Amniotic stem cell (primary cell): ENCODE measurements at regions not wholly inside any gene's neighbourhood (a gene's known extent, or its start where the extent isn't known, plus 50 kb on each side); places are given as distances from the start of the nearest gene placed in this dataset.
"Not testable (repeated sequence)": the region's sequence is repeated elsewhere in the genome, so short reads cannot be mapped to it uniquely, and the experiment has no call there.

Experiments
- DNase-seq: peaks from one replicate; lab custom pipeline; 2025; lab: John Stamatoyannopoulos, UW

DNA sequence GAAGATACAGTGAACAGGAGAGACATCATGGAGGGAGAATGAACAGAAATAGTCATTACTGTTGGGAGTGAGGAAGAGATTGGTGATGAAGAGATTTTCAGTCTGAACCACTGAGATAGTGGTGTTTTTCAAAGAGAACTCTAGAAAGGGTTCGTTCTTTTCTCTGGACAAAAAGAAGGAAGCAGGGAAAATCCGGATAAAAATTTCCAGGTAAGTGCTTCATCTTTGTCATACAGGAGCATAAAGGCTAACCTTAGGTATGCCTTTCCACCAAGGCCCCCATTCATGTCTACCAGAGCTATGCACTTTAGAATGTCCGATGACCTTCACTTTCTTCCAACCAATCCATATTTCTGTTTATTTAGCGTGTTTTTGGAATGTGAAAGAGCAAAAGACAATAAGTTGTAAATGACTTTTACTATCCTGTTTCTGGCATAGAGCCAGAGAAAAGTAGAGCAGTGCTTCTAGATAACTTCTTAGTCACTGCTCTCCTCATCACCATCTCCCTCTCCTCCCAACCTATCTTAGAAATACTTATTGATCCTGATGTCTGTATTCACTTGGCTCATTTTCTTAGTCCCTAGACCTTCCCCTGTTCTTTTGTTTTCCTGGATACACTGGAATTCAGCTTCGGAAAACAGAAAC lies 116.5 kb downstream of the TTC6 start:
- no peak for DNase-seq

DNA sequence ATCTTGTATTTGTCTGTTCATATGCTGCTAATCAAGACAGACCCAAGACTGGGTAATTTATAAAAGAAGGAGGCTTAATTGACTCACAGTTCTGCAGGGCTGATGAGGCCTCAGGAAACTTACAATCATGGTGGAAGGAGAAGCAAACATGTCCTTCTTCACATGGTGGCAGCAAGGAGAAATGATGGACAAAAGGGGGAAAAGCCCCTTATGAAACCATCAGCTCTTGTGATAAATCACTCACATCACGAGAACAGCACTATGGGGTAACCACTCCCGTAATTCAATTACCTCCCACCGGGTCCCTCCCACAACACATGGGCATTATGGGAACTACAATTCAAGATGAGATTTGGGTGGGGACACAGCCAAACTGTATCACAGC lies 117.0 kb downstream of the TTC6 start:
- DNase-seq, result not testable (repeated sequence)

DNA sequence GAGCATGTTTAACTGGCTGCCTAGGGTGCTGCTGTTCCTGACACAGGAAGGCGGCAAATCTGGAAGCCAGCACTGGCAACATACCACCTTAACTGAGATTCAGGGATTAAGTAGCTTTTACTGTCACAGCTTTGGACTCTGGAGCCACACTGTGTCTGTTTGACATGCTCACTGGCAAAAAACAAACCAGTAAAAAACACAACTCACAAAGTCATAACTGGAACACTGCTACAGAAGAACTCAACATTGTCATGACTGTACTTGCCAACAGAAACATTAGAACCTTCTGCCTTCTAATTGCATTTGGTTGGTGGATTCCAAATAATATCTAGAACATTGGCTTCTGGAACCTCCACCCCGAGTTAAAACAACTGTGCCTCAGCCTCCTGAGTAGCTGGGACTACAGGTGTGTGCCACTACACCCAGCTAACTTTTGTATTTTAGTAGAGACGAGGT lies 117.6 kb downstream of the TTC6 start:
- DNase-seq, result no peak

DNA sequence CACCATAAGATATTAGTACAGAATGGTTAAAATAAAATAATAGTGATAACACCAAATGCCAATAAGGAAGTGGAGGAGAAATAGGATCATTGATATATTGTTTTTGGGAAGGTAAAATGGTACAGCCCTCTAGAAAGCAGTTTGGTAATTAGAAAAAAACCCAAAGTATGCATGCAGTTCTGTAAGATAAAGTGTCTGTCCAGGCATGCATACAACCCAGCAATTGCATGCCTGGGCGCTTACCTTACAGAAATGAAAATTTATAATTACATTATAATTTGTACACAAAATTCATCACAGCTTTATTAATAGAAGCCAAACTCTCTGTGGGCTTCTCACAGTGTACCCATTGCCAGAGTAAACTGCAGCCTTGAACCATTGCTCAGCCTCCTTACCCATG lies 124.7 kb downstream of the TTC6 start:
- DNase-seq, result no peak

DNA sequence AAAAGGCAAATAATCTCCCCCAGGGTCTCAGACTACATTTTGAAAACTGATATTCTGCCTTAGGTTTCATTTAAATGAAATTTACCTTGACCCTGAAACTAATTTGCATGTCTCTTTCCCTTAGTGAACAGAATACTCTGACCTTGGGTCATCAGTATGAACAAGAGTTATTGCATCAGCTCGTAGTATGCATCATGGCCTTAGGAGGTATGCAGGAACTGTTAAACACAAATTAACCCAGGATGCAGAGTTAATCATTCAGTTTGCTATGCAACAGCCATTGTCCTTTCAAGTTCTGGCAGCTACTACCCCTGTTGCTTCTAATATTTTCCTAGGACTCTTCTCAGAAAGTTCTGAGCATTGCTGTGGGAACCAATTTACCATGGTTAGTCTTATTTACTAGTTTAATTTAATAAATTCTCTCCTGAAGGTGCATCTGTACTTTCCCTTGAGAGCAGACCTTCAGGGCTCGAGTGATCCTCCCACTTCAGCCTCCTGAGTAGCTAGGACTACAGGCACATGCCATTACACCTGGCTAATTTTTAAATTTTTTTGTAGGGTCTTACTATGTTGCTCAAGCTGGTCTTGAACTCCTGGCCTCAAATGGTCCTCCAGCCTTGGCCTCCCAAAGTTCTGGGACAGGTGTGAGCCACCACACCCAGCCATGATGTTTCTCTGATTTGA lies 126.7 kb downstream of the TTC6 start:
- no peak for DNase-seq

DNA sequence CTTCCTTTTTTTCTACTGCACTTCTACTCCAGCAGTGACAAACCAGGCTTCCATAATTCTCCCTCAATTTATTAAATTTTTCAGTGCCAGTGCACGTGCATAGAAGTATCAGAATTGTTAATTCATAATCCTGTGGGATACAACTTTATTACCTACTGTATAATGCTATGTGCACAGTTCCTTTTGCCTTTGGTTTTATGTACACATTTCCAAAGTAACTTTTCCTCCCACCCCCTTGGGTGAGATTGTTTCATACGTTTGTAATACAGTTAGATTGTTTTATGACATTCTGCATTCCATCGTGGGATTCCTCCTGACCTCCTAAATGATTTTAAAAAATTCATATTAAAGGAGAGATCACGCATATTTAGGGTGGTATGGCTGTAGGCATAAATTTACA lies 128.1 kb downstream of the TTC6 start:
- no peak for DNase-seq

DNA sequence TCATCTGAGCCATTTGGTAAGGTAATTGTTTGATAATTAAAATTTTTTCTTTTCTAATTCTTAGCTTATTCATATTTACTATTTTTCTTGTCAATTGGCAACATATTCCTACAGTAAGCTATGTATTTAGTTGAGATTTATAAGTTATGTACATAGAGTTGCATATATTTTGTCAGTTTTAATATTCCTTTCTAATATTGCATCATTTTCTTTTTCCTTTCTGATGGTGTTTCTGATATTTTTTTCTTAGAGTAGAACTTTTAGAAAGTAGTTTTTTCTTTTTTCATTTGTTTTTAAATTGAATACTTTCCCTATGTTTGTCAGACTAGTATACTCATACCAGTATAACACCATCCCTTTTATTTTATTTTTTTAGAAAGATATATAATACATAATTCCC lies 131.3 kb downstream of the TTC6 start:
- DNase-seq, result no peak

DNA sequence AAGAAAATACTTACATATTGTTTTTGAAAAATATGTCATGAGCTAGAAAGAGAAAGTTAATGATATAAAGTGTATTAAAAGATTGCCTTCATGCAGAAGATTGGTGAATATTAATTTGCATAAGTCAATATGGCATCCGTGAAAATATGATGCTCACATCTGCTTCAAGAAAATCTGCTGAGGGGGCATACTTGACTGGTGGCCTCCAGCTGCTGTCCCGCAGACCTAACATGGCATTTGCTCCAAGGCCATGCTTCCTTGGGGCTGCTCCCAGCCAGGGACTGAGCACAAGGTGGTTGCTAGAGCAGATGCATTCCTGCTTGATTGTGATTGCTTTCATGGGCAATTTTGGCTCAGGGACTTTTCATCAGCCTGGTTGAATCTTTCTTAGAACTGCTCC lies 133.8 kb downstream of the TTC6 start:
- DNase-seq, result no peak

DNA sequence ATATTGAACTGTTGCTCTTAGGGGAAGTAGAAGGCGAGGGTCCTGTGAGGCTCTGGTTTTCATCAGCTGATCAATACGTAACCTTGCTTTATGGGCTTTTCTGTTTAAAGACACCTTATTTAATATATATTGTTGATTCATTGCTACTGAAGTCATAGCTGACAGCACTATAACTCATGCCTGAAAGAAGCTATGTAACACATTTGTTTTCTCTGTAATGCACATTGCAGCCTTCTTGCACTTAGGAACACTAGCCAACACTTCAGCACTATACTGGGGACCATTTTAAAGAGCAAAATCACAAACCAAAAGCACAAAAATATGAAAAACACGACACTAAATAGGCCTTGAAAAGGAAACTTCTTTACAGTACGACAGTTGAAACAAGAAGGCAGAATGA lies 135.7 kb downstream of the TTC6 start:
- DNase-seq, result no peak

DNA sequence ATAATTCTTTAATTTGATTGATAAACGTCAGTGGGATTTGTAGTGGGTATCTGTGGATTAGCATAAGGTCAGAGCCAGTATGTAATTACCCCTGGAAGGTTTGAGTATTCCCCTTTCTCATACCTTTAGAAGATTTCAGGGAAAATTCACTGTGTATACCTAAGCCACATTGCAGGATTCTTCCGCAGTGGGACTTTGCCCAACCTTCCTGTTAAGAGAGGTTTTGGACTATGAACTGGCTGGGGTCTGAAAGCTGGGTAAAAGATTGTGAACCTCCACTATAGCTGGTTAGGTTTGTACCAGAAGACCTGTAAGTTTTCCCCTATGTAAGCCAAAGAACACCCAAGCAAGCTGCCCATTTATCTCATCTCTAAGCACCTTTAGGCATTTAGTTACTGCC lies 150.2 kb downstream of the TTC6 start:
- no peak for DNase-seq

DNA sequence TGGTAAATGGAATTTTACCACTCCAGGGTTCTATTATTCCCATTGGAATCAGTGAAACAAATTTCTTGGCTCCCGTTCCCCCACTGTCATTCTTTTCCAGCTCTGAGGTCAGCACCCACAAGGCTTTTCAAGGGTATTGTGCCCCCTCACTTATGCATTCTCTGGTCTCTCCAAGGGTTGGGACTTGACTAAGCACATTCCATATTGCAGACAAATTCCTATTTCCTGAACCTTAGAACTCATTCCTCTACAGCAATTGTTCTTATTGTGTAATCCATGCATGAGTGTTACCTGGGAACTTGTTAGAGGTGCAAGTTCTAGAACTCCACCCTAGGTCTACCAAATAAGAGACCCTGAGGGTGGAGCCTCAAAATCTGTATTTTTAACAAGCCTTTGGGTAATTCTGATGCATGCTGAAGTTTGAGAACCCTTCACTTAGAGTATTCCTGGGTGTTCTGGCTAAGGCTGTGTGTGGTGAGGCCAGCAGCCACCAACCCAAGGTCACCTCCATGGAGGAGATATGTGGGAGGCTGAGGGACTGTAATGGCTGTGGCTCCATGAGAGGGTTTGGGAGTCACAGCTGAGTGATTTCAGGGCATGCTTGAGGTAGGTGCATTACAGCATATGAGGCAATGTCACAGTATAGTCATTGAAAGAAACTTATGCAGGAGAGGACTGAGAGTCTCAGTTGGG lies 150.9 kb downstream of the TTC6 start:
- no peak for DNase-seq

DNA sequence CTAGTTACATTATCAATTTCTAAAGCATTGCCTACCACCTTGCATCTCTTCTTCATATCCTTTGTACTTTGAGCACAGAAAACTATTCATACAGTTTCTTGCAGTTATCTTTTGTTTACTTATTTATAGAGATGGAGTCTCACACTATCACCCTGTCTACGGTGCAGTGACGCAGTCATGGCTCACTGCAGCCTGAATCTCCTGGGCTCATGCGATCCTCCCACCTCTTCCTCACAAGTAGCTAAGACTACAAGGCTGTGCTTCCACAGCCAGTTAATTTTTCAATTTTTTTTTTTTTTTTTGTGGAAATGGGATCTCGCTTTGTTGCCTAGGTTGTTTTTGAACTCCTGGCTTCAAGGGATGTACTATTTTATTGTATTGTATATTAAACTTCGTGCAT lies 158.0 kb downstream of the TTC6 start:
- no peak for DNase-seq

DNA sequence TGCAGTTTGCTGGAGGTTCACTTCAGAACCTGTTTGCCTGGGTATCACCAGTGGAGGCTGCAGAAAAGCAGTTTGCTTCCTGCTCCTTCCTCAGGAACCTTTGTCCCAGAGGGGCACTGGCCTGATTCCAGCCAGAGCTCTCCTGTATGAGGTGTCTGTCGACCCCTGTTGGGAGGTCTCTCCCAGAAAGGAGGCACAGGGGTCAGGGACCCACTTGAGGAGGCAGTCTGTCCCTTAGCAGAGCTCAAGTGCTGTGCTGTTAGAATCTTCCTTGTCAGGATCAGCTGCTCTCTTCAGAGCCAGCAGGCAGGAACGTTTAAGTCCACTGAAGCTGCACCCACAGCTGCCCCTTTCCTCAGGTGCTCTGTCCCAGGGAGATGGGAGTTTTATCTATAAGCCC lies 164.8 kb downstream of the TTC6 start:
- DNase-seq, result not testable (repeated sequence)

DNA sequence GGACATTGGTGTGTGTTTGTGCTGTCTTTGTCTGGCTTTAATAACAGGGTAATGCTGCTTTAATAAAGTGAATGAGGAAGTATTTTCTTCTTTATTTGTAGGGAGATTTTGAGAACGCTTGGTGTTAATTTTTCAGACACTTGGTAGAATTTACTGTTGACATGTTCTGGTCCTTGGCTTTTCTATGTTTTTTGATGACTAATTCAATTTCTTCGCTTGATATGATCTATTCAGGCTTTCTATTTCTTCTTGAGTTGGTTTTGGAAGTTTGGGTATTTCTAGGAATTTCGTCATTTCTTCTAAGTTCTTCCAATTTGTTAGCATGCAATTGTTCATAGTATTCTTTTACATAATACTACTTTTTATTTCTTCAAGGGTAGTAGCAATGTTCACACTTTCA lies 167.8 kb downstream of the TTC6 start:
- DNase-seq, result no peak

DNA sequence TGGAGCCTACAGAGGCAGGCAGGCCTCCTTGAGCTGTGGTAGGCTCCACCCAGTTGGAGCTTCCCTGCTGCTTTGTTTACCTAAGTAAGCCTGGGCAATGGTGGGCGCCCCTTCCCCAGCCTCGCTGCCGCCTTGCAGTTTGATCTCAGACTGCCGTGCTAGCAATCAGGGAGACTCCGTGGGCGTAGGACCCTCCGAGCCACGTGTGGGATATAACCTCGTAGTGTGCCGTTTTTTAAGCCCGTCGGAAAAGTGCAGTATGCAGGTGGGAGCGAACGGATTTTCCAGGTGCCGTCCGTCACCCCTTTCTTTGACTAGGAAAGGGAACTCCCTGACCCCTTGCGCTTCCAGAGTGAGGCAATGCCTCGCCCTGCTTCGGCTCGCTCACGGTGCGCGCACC lies 176.9 kb downstream of the TTC6 start:
- DNase-seq, result not testable (repeated sequence)

DNA sequence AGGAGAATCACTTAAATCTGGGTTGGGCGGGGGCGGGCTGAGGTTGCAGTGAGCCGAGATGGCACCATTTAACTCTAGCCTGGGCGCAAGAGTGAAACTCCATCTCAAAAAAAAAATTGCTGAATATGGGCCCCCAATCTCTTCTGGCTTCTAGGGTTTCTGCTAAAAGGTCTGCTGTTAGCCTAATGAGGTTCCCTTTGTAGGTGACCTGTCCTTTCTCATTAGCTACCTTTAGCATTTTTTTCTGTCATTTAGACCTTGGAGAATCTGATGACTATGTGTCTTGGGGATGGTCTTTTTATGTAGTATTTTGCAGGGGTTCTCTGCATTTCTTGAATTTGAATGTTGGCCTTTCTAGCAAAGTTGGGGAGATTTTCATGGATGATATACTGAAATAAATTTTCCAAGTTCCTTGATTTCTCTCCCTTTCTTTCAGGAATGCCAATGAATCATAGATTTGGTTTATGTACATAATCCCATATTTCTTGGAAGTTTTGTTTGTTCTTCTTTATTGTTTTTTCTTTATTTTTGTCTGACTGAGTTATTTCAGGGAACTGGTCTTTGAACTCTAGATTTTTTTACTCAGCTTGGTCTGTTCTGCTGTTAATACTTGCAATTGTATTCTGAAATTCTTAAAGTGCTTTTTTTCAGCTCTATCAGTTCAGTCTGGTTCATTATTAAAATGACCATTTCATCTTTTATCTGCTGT lies 181.5 kb downstream of the TTC6 start:
- DNase-seq, result no peak

DNA sequence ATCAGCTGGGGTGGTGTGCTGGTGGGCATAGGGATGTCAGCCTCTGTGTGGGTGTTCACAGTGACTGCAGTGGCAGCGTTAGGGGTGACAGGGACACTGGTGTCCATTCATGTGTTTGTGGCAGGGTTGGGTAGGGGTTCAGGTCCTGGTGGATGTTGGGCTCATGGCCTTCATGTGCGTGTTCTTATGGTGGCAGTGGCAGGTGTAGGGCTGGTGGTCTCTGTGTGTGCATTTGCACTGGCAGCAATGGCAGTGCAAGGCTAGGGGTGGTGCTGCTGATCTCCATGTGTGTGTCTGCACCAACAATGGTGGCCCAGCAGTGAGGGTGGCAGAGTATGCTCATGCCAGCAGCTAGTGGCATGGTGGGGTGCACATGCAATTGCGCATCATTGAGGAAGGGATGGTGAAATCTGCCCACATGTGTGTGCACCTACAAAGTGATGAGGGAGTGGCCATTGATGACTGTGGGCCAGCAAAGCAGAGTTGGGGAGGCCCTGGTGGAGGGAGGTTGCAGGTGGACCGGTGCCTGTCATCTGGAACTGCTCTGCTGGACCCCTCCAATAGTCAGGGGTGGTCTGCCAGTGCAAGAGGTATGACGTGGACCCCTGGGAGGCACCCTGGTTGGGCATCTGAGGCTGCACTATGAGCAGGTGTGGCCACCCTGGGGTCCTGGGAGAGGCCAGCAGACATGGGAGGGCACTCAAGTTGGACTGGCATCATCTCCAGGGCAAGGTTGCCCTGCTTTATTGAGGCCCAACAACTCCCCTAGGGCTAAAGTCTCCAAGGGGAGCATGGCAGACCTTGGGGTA lies 182.9 kb downstream of the TTC6 start:
- no peak for DNase-seq

DNA sequence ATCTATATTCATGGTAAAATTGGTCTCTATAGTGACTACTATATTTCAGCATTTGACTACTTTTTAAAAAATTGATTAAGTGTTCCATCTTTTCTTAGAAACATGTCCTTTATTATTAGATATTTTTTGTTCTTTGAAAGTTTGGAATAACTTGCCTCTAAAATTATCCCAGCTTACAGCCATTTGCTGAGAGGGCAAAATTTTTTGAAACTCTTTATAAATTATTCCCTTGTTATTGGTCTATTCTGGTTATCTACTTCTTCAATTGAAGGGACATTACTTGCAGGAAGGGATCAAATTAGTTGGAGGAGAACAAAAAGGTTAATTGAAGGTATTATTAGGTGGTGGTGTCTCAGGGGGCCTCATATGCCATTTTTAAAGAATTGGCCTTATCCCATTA lies 184.1 kb downstream of the TTC6 start:
- DNase-seq, result no peak

DNA sequence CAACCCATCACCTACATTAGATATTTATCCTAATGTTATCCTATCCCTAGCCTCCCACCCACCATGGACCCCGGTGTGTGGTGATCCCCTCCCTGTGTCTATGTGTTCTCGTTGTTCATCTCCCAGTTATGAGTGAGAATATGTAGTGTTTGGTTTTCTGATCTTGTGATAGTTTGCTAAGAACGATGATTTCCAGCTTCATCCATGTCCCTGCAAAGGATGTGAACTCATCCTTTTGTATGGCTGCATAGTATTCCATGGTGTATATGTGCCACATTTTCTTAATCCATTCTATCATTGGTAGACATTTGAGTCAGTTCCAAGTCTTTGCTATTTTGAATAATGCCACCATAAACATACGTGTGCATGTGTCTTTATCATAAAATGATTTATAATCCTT lies 185.3 kb downstream of the TTC6 start:
- DNase-seq, result not testable (repeated sequence)

DNA sequence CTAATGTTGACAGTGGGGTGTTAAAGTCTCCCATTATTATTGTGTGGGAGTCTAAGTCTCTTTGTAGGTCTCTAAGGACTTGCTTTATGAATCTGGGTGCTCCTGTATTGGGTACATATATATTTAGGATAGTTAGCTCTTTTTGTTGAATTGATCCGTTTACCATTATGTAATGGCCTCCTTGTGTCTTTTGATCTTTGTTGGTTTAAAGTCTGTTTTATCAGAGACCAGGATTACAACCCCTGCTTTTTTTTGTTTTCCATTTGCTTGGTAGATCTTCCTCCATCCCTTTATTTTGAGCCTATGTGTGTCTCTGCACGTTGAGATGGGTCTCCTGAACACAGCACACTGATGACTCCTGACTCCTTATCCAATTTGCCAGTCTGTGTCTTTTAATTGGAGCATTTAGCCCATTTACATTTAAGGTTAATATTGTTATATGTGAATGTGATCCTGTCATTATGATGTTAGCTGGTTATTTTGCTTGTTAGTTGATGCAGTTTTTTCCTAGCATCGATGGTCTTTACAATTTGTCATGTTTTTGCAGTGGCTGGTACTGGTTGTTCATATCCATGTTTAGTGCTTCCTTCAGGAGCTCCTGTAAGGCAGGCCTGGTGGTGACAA lies 188.9 kb downstream of the TTC6 start:
- not testable (repeated sequence) for DNase-seq

DNA sequence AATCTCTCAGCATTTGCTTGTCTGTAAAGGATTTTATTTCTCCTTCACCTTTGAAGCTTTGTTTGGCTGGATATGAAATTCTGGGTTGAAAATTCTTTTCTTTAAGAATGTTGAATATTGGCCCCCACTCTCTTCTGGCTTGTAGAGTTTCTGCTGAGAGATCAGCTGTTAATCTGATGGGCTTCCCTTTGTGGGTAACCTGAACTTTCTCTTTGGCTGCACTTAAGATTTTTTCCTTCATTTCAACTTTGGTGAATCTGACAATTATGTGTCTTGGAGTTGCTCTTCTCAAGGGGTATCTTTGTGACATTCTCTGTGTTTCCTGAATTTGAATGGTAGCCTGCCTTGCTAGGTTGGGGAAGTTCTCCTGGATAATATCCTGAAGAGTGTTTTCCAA lies 189.4 kb downstream of the TTC6 start:
- DNase-seq, result not testable (repeated sequence)
